HEK293 (cell line): ENCODE measurements at regions not wholly inside any gene's neighbourhood (a gene's known extent, or its start where the extent isn't known, plus 50 kb on each side); places are given as distances from the start of the nearest gene placed in this dataset.

ENCODE experiments used
- CTCF ChIA-PET: fragments of 350-600 bp; formaldehyde crosslinking; extraction: SDS; loops from one replicate; lab custom pipeline; 2021; ENCODE audit warnings: antibody characterized with exemption; lab: Yijun Ruan, JAX
- POLR2A ChIA-PET: fragments of 300-600 bp; formaldehyde crosslinking; extraction: SDS; loops from one replicate; lab custom pipeline; 2020; ENCODE audit warnings: antibody characterized with exemption, inconsistent platforms; lab: Yijun Ruan, JAX
- H3K27ac ChIP-seq: fragments of 200-500 bp; sonication (Bioruptor generic); 2 replicates; pipeline ENCODE4 v1.5.1; 2014; ENCODE audit warnings: low read depth, low read length, control low read depth, inconsistent platforms; ENCODE audit errors: extremely low read depth
- H3K36me3 ChIP-seq, 2 experiments: fragments of 200-500 bp in 1 of 2; sonication (Bioruptor generic) in 1 of 2; 1 replicate in 1 of 2; 2 replicates in 1 of 2; pipeline ENCODE4 v1.5.1; 2014 to 2017; ENCODE audit warnings: inconsistent platforms in 2 of 2, low read length in 2 of 2; ENCODE audit not compliant: control insufficient read depth in 2 of 2, insufficient read depth in 1 of 2
- H3K4me1 ChIP-seq: fragments of 200-500 bp; sonication (Bioruptor generic); 2 replicates; pipeline ENCODE4 v1.5.1; 2014; ENCODE audit warnings: mild to moderate bottlenecking, low read length, inconsistent platforms; ENCODE audit not compliant: control insufficient read depth, insufficient read depth
- H3K4me3 ChIP-seq: 2 replicates; pipeline ENCODE4 v1.5.1; 2011; ENCODE audit warnings: low read depth, mild to moderate bottlenecking, control low read depth, low read length, moderate library complexity
- H3K9me3 ChIP-seq: fragments of 200-500 bp; sonication (Bioruptor generic); 2 replicates; pipeline ENCODE4 v1.5.1; 2014; ENCODE audit warnings: low read depth, low read length, inconsistent platforms; ENCODE audit not compliant: control insufficient read depth, insufficient read depth
- BCL11B ChIP-seq: fragments of 450-650 bp; formaldehyde crosslinking; IDR thresholded peaks from 2 replicates; pipeline ENCODE4 v1.5.1; 2016; ENCODE audit warnings: low read depth, missing biosample characterization, missing genetic modification characterization
- GLIS2 ChIP-seq: fragments of 450-650 bp; formaldehyde crosslinking; IDR thresholded peaks from 2 replicates; pipeline ENCODE4 v1.5.1; 2016; ENCODE audit warnings: missing biosample characterization, missing genetic modification characterization
- HIC1 ChIP-seq: fragments of 450-650 bp; formaldehyde crosslinking; IDR thresholded peaks from 2 replicates; pipeline ENCODE4 v1.5.1; 2016; ENCODE audit warnings: missing biosample characterization, missing genetic modification characterization
- KLF16 ChIP-seq: fragments of 450-650 bp; formaldehyde crosslinking; IDR thresholded peaks from 2 replicates; pipeline ENCODE4 v1.5.1; 2017; ENCODE audit warnings: missing biosample characterization, missing genetic modification characterization
- SCRT1 ChIP-seq: fragments of 450-650 bp; formaldehyde crosslinking; IDR thresholded peaks from 2 replicates; pipeline ENCODE4 v1.5.1; 2016; ENCODE audit warnings: missing biosample characterization, missing genetic modification characterization, borderline replicate concordance
- SCRT2 ChIP-seq: fragments of 450-650 bp; formaldehyde crosslinking; IDR thresholded peaks from 2 replicates; pipeline ENCODE4 v1.5.1; 2016; ENCODE audit warnings: missing biosample characterization, missing genetic modification characterization
- ZBTB48 ChIP-seq: fragments of 450-650 bp; formaldehyde crosslinking; IDR thresholded peaks from 2 replicates; pipeline ENCODE4 v1.5.1; 2016; ENCODE audit warnings: missing biosample characterization, missing genetic modification characterization
- ZNF146 ChIP-seq: fragments of 450-650 bp; formaldehyde crosslinking; IDR thresholded peaks from 2 replicates; pipeline ENCODE4 v1.5.1; 2016; ENCODE audit warnings: missing biosample characterization, missing genetic modification characterization
- ZNF2 ChIP-seq: fragments of 450-650 bp; formaldehyde crosslinking; IDR thresholded peaks from 2 replicates; pipeline ENCODE4 v1.5.1; 2016; ENCODE audit warnings: missing biosample characterization, missing genetic modification characterization
- ZNF211 ChIP-seq: fragments of 450-650 bp; formaldehyde crosslinking; IDR thresholded peaks from 2 replicates; pipeline ENCODE4 v1.5.1; 2016; ENCODE audit warnings: low read depth, missing biosample characterization, missing genetic modification characterization
- ZNF248 ChIP-seq: fragments of 450-650 bp; formaldehyde crosslinking; IDR thresholded peaks from 2 replicates; pipeline ENCODE4 v1.5.1; 2017; ENCODE audit warnings: missing biosample characterization, missing genetic modification characterization
- ZNF280D ChIP-seq: fragments of 450-650 bp; formaldehyde crosslinking; IDR thresholded peaks from 2 replicates; pipeline ENCODE4 v1.5.1; 2016; ENCODE audit warnings: missing biosample characterization, missing genetic modification characterization
- ZNF311 ChIP-seq: fragments of 450-650 bp; formaldehyde crosslinking; IDR thresholded peaks from 2 replicates; pipeline ENCODE4 v1.5.1; 2017; ENCODE audit warnings: missing biosample characterization, missing genetic modification characterization, borderline replicate concordance
- ZNF335 ChIP-seq: fragments of 450-650 bp; formaldehyde crosslinking; conservative IDR thresholded peaks from 2 replicates; pipeline ENCODE4 v1.5.1; 2016; ENCODE audit warnings: missing biosample characterization, missing genetic modification characterization
- ZNF391 ChIP-seq: fragments of 450-650 bp; formaldehyde crosslinking; IDR thresholded peaks from 2 replicates; pipeline ENCODE4 v1.5.1; 2016; ENCODE audit warnings: low read depth, missing biosample characterization, missing genetic modification characterization, borderline replicate concordance
- ZNF473 ChIP-seq: fragments of 450-650 bp; formaldehyde crosslinking; IDR thresholded peaks from 2 replicates; pipeline ENCODE4 v1.5.1; 2017; ENCODE audit warnings: missing biosample characterization, missing genetic modification characterization
- ZNF48 ChIP-seq: fragments of 450-650 bp; formaldehyde crosslinking; IDR thresholded peaks from 2 replicates; pipeline ENCODE4 v1.5.1; 2016; ENCODE audit warnings: missing biosample characterization, missing genetic modification characterization
- ZNF558 ChIP-seq: fragments of 450-650 bp; formaldehyde crosslinking; IDR thresholded peaks from 2 replicates; pipeline ENCODE4 v1.5.1; 2016; ENCODE audit warnings: missing biosample characterization, missing genetic modification characterization
- ZNF571 ChIP-seq: fragments of 450-650 bp; formaldehyde crosslinking; IDR thresholded peaks from 2 replicates; pipeline ENCODE4 v1.5.0; 2017; ENCODE audit warnings: missing biosample characterization, missing genetic modification characterization
- ZNF610 ChIP-seq: fragments of 450-650 bp; formaldehyde crosslinking; IDR thresholded peaks from 2 replicates; pipeline ENCODE4 v1.5.1; 2016; ENCODE audit warnings: missing biosample characterization, missing genetic modification characterization, borderline replicate concordance
- ZNF624 ChIP-seq: fragments of 450-650 bp; formaldehyde crosslinking; IDR thresholded peaks from 2 replicates; pipeline ENCODE4 v1.5.1; 2017; ENCODE audit warnings: missing biosample characterization, missing genetic modification characterization
- ZNF629 ChIP-seq: fragments of 450-650 bp; formaldehyde crosslinking; IDR thresholded peaks from 2 replicates; pipeline ENCODE4 v1.5.1; 2017; ENCODE audit warnings: missing biosample characterization, missing genetic modification characterization
- ZNF830 ChIP-seq: fragments of 450-650 bp; IDR thresholded peaks from 2 replicates; pipeline ENCODE4 v1.5.0; 2018; ENCODE audit warnings: missing biosample characterization, missing genetic modification characterization, low read depth, mild to moderate bottlenecking, moderate library complexity
- ZSCAN16 ChIP-seq: fragments of 450-650 bp; formaldehyde crosslinking; IDR thresholded peaks from 2 replicates; pipeline ENCODE4 v1.5.1; 2016; ENCODE audit warnings: missing biosample characterization, missing genetic modification characterization
- TF ChIP-seq, protein P1 (sequence below): fragments of 450-650 bp; formaldehyde crosslinking; IDR thresholded peaks from 2 replicates; pipeline ENCODE4 v1.5.1; 2016; ENCODE audit warnings: missing biosample characterization, missing genetic modification characterization
- TF ChIP-seq, protein P2 (sequence below): fragments of 450-650 bp; formaldehyde crosslinking; IDR thresholded peaks from 2 replicates; pipeline ENCODE4 v1.5.1; 2016; ENCODE audit warnings: missing biosample characterization, missing genetic modification characterization
- TF ChIP-seq, protein P3 (sequence below): fragments of 450-650 bp; formaldehyde crosslinking; IDR thresholded peaks from 2 replicates; pipeline ENCODE4 v1.5.1; 2017; ENCODE audit warnings: missing biosample characterization, missing genetic modification characterization

- H3K36me3 ChIP-seq: no peaks in the 10 kb centered on the region
- no peaks in the 10 kb centered on the region for H3K9me3 ChIP-seq
- no peak overlapping the region for H3K27ac ChIP-seq
- TF ChIP-seq KLF16: no peak
- TF ChIP-seq ZNF391: no peak
- no peak for TF ChIP-seq ZSCAN16 (tag by site-specific recombination)
- no peak for TF ChIP-seq ZNF211 (tag by site-specific recombination)
- TF ChIP-seq HIC1 (tag by site-specific recombination): no peak
- no peak for TF ChIP-seq ZNF248 (tag by site-specific recombination)
- no peak for TF ChIP-seq ZNF629
- no peak for TF ChIP-seq ZNF473 (tag by site-specific recombination)
- TF ChIP-seq, protein P1, sequence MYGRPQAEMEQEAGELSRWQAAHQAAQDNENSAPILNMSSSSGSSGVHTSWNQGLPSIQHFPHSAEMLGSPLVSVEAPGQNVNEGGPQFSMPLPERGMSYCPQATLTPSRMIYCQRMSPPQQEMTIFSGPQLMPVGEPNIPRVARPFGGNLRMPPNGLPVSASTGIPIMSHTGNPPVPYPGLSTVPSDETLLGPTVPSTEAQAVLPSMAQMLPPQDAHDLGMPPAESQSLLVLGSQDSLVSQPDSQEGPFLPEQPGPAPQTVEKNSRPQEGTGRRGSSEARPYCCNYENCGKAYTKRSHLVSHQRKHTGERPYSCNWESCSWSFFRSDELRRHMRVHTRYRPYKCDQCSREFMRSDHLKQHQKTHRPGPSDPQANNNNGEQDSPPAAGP (tag by site-specific recombination): no peak
- TF ChIP-seq, protein P2, sequence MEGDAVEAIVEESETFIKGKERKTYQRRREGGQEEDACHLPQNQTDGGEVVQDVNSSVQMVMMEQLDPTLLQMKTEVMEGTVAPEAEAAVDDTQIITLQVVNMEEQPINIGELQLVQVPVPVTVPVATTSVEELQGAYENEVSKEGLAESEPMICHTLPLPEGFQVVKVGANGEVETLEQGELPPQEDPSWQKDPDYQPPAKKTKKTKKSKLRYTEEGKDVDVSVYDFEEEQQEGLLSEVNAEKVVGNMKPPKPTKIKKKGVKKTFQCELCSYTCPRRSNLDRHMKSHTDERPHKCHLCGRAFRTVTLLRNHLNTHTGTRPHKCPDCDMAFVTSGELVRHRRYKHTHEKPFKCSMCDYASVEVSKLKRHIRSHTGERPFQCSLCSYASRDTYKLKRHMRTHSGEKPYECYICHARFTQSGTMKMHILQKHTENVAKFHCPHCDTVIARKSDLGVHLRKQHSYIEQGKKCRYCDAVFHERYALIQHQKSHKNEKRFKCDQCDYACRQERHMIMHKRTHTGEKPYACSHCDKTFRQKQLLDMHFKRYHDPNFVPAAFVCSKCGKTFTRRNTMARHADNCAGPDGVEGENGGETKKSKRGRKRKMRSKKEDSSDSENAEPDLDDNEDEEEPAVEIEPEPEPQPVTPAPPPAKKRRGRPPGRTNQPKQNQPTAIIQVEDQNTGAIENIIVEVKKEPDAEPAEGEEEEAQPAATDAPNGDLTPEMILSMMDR (tag by site-specific recombination): no peak
- TF ChIP-seq ZNF610: no peak
- no peak for TF ChIP-seq ZNF624
- TF ChIP-seq ZNF48: no peak
- TF ChIP-seq GLIS2 (tag by site-specific recombination): no peak
- ChIA-PET POLR2A (no interaction called here), CTCF (no interaction called here)
- no peaks in the 10 kb centered on the region for H3K4me1 ChIP-seq
- no peak overlapping the region for H3K4me3 ChIP-seq
These were observed 216.6 kb upstream of the HS3ST5 start for GRCh38 chr6:114559419-114559818.

- POLR2A ChIA-PET: no interaction called here
- no peak overlapping the region for H3K27ac ChIP-seq
- H3K4me3 ChIP-seq: no peak overlapping the region
These were observed 215.3 kb upstream of the HS3ST5 start for GRCh38 chr6:114558153-114558552.

DNA sequence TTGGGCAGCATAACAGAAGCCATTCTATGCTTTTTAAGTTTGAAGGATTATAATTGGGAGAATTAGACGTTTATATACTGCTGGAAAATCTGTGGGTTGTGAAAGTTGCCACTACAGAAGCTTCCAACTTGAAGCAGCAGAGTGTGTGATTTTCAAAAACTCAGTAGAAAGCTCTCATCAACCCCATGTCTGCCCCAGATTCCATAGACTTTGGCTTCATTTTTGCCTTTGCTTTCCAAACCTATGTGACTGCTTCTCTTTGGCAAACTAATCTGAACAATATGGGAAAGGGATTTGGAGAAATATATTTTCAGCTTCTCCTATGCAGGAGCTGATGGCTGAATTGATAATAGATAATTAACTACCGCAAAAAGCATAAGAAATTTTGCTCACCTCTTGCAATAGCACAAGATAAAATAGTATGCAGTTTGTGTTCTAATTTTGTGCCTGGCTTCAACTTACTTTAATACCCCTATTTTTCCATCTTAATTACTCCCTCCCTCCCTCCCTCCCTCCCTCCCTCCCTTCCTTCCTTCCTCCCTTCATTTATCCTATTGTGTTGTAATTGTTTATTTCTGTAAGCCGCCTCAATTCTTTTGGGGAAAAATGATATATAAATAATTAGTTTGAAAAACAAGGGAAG lies 214.1 kb upstream of the HS3ST5 start:
- POLR2A ChIA-PET: no interaction called here
- TF ChIP-seq ZNF571: no peak
- no peak for TF ChIP-seq ZNF280D
- no peak for TF ChIP-seq ZNF146 (tag by site-specific recombination)
- no peak for TF ChIP-seq SCRT2 (tag by site-specific recombination)
- TF ChIP-seq ZNF830: no peak
- TF ChIP-seq, protein P3, sequence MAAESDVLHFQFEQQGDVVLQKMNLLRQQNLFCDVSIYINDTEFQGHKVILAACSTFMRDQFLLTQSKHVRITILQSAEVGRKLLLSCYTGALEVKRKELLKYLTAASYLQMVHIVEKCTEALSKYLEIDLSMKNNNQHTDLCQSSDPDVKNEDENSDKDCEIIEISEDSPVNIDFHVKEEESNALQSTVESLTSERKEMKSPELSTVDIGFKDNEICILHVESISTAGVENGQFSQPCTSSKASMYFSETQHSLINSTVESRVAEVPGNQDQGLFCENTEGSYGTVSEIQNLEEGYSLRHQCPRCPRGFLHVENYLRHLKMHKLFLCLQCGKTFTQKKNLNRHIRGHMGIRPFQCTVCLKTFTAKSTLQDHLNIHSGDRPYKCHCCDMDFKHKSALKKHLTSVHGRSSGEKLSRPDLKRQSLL (tag by site-specific recombination): no peak
- TF ChIP-seq ZNF558 (tag by site-specific recombination): no peak
- no peak for TF ChIP-seq ZNF2 (tag by site-specific recombination)
- no peak for TF ChIP-seq ZNF48
- TF ChIP-seq ZNF311 (tag by site-specific recombination): no peak

More at GRCh38 chr6:114558153-114558552, 215.3 kb upstream of the HS3ST5 start:
- CTCF ChIA-PET: no interaction called here
- Histone ChIP-seq H3K4me1 (no peaks in the 10 kb centered on the region), H3K36me3 (no peaks in the 10 kb centered on the region), H3K9me3 (no peaks in the 10 kb centered on the region)
- TF ChIP-seq ZBTB48 (tag by site-specific recombination): no peak
- TF ChIP-seq SCRT1 (tag by site-specific recombination): no peak
- no peak for TF ChIP-seq BCL11B (tag by site-specific recombination)
- no peak for TF ChIP-seq ZNF335

More for the DNA sequence above, 214.1 kb upstream of the HS3ST5 start:
- Histone ChIP-seq H3K4me3 (no peak overlapping the region), H3K27ac (no peak overlapping the region), H3K9me3 (no peaks in the 10 kb centered on the region), H3K4me1 (no peaks in the 10 kb centered on the region), H3K36me3 (no peaks in the 10 kb centered on the region)
- CTCF ChIA-PET: no interaction called here
